Esophagus squamous epithelium (tissue), 4 donors: ENCODE measurements at regions not wholly inside any gene's neighbourhood (a gene's known extent, or its start where the extent isn't known, plus 50 kb on each side); places are given as distances from the start of the nearest gene placed in this dataset.

Experiments used
- CTCF ChIP-seq, 6 experiments: fragments of 450-650 bp in 4 of 6; fragments of 200-600 bp in 2 of 6; sonication (generic) in 2 of 6; IDR thresholded peaks; one replicate each; pipeline ENCODE4 v1.5.1; 2016 to 2019; ENCODE audit warnings: antibody characterized with exemption in 6 of 6, mild to moderate bottlenecking in 4 of 6, moderate library complexity in 4 of 6
- POLR2A ChIP-seq, 4 donors: fragments of 450-650 bp; IDR thresholded peaks; one replicate each; pipeline ENCODE4 v1.6.1; 2017; ENCODE audit warnings: antibody characterized with exemption in 4 of 4, mild to moderate bottlenecking in 4 of 4, moderate library complexity in 3 of 4

GRCh38 chr18:54714851-54715250 is 113.4 kb upstream of the RAB27B start:
- TF ChIP-seq POLR2A (IDR thresholded peaks at IDR 0.05) (no peak), CTCF (IDR thresholded peaks at IDR 0.05) (no peak)
